ENCODE measurements at regions not wholly inside any gene's neighbourhood (a gene's known extent, or its start where the extent isn't known, plus 50 kb on each side); places are given as distances from the start of the nearest gene placed in this dataset.

DNA sequence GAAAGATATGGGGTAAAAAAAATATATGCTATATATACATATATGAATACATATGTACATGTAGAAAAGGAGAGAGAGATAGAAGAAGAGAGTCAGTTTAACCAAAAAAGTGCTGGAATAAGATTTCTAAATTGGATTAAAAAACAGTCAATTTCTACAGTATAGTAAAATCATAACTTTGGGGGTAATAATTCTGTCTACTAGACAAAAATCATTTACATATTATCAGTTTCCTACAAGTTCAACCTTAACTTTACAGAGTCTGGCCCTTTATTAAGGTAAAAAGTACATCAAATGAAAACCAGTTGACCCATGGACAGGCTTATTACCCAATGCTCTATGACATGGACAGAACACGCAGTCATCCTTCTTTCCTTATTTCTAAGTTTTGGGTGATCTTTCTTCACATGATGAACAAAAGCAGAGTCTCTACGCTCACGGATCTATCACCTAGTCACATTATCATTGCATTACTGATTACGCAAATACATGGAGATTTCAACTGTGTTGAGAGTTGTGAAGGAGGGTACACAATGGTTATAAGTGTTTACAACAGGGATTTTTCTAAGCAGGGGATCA, 63.9 kb upstream of the SMIM36 start:
- TF ChIP-seq, protein P1, sequence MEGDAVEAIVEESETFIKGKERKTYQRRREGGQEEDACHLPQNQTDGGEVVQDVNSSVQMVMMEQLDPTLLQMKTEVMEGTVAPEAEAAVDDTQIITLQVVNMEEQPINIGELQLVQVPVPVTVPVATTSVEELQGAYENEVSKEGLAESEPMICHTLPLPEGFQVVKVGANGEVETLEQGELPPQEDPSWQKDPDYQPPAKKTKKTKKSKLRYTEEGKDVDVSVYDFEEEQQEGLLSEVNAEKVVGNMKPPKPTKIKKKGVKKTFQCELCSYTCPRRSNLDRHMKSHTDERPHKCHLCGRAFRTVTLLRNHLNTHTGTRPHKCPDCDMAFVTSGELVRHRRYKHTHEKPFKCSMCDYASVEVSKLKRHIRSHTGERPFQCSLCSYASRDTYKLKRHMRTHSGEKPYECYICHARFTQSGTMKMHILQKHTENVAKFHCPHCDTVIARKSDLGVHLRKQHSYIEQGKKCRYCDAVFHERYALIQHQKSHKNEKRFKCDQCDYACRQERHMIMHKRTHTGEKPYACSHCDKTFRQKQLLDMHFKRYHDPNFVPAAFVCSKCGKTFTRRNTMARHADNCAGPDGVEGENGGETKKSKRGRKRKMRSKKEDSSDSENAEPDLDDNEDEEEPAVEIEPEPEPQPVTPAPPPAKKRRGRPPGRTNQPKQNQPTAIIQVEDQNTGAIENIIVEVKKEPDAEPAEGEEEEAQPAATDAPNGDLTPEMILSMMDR (IDR thresholded peaks at IDR 0.05) = no peak
- no peak for TF ChIP-seq POLR2A (IDR thresholded peaks at IDR 0.05)

All from lower leg skin (tissue), 3 donors.